ENCODE measurements at regions not wholly inside any gene's neighbourhood (a gene's known extent, or its start where the extent isn't known, plus 50 kb on each side); places are given as distances from the start of the nearest gene placed in this dataset.

DNA sequence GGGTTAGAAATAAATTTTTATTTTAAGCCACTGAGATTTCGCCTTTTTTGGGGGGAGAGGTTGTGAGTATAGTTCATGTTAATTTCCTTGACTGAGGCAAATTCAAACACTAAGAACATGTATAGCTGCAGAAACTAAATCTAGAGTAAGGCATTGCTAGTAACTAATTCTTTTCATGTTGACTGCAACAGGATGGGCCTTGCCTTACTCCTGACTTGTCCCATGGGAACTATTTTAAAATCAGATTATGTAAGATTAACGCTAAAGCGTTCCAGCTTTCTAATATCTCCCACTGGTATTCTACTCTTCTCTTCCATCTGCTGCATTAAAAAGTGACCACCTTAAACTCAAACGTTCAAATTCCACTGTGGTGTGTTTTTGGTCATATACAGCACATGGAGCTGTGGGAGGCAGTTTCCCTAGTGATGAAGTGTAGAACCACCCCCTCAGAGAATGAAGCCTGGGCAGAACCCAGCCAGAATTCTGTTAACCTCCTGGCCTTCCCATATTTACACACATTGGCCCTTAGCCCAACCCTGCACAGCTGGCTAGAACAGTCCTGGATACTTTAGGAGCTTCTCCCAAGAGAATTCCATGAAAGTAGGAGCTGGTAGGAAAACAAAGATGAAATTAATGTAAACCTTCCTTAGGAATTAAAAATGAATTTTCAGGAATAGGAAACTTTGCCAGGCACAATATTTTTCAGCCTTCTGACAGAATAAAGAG, 687.8 kb downstream of the SLC4A3 start:
- TF ChIP-seq POLR2A (IDR thresholded peaks at IDR 0.05), result no peak
- TF ChIP-seq, protein P1, sequence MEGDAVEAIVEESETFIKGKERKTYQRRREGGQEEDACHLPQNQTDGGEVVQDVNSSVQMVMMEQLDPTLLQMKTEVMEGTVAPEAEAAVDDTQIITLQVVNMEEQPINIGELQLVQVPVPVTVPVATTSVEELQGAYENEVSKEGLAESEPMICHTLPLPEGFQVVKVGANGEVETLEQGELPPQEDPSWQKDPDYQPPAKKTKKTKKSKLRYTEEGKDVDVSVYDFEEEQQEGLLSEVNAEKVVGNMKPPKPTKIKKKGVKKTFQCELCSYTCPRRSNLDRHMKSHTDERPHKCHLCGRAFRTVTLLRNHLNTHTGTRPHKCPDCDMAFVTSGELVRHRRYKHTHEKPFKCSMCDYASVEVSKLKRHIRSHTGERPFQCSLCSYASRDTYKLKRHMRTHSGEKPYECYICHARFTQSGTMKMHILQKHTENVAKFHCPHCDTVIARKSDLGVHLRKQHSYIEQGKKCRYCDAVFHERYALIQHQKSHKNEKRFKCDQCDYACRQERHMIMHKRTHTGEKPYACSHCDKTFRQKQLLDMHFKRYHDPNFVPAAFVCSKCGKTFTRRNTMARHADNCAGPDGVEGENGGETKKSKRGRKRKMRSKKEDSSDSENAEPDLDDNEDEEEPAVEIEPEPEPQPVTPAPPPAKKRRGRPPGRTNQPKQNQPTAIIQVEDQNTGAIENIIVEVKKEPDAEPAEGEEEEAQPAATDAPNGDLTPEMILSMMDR (IDR thresholded peaks at IDR 0.05), result no peak
